ENCODE measurements at regions not wholly inside any gene's neighbourhood (a gene's known extent, or its start where the extent isn't known, plus 50 kb on each side); places are given as distances from the start of the nearest gene placed in this dataset.

DNA sequence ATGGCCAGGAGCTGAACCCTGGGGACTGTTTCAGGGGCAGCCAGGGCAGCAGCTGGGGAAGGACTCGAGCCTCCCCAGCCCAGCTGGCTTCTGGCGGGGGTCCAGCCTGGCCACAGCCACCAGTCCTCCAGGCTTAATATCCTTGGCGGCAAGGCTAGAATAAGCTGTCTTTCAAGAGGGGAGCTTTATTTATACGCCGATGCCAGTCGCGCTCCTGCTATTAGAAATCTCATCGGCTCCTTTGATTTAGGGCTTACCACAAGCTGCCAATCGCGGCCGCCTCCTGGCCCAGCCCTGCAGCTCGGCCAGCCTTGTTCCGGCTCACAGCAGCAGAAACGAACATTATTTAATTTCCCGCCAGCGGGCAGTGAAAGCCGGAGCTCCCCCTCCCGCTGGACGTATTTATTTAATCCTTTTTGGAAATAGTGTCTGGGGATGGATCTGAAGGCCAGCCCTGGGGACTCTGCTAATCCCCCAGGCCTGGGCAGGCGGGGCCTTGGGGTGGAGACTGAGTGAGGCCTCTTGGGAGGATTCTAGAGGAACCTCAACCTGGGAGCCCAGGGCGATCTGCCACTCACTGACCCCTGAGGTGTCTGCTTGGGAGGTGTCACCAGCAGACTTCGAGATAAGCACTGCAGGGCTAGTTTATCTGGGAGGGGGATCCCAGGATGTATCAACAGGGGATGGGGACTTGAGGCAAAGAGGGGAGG lies 363.1 kb downstream of the MN1 start:
- no peak for DNase-seq

GRCh38 chr22:27439131-27439530 lies 362.4 kb downstream of the MN1 start:
- DNase-seq, result no peak

- DNase-seq, result no peak
Measured at GRCh38 chr22:27440304-27440865, 361.2 kb downstream of the MN1 start.

- DNase-seq, result no peak
Measured at GRCh38 chr22:27441706-27442475, 359.7 kb downstream of the MN1 start.

DNA sequence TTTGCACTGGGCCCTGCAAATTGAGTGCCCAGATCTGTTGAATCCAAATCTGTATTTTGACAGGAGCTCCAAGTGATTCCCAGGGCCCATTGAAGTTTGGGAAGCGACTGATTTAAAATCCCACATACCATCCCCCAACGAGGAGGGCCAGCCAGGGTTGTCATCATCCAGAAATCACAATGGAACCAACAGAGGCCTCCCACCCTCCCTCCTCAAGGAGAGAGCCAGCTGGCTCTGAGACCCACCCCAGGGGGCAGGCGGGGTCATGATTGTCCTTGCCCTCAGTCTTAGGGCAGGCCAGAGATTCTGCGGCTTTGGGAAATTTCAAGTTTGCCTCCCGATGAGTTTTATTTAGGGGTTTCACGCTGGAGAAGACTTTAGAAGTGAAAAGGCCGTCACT lies 358.2 kb downstream of the MN1 start:
- DNase-seq, result no peak

DNA sequence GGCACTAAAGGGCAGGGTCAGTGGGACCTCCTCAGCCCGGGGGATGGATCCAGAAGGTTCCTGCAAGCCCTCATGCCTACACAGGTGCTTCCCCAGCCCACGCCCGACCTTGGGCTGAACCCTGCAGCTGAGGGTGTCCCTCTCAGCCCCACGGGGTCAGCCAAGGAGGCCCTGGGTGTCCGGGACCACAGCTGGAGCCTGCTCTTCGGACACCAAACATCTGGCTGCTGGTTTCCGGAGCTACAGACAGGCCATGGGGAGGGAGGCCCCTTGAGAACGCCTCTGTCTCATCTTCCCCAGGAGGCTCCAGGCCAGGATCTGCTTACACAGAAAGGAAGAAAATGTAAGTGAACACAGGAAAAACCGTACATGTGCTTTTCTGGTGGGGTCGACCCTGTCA lies 355.7 kb downstream of the MN1 start:
- no peak for DNase-seq

- no peak for DNase-seq
Measured at GRCh38 chr22:27447289-27447688, 354.3 kb downstream of the MN1 start.

DNA sequence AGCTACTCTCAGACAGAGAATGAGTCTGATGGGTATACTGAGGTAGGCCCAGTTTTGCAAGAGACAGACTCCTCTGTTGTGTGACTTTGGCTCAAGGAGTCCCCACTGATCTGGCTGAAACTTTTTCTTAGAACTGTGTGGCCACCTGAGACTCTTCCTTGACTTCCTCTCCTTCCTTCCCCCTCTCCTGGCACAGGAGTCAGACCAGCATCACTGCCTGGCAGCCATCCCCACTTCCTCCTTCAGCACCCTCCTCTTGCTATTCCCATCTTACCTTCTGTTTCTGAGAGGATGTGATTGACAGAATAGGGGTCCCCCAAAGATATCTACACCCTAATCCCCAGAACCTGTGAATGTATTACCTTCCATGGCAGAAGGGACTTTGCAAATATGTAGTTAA lies 351.1 kb downstream of the MN1 start:
- no peak for DNase-seq

GRCh38 chr22:27452245-27452644 lies 349.3 kb downstream of the MN1 start:
- no peak for DNase-seq

DNA sequence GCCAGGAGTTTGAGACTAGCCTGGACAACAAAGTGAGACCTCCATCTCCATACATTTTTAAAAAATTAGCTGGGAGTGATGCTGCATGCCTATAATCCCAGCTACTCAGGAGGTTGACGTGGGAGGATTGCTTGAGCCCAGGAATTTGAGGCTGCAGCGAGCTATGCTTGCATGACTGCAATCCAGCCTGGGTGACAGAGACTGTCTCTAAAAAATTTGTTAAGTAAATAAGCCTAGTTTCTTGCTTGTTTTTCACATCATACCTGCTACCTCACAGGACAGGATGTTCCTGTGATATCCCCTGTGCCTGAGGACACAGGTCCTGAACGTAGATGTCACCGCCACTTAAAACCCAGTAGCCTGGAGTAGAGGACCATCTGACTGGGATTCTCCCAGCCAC lies 348.6 kb downstream of the MN1 start:
- no peak for DNase-seq

GRCh38 chr22:27453725-27454124 lies 347.8 kb downstream of the MN1 start:
- no peak for DNase-seq

GRCh38 chr22:27454807-27455450 lies 346.6 kb downstream of the MN1 start:
- DNase-seq, result no peak

- no peak for DNase-seq
Measured at GRCh38 chr22:27455526-27455925, 346.0 kb downstream of the MN1 start.

GRCh38 chr22:27456696-27457503 lies 344.7 kb downstream of the MN1 start:
- DNase-seq, result no peak

DNA sequence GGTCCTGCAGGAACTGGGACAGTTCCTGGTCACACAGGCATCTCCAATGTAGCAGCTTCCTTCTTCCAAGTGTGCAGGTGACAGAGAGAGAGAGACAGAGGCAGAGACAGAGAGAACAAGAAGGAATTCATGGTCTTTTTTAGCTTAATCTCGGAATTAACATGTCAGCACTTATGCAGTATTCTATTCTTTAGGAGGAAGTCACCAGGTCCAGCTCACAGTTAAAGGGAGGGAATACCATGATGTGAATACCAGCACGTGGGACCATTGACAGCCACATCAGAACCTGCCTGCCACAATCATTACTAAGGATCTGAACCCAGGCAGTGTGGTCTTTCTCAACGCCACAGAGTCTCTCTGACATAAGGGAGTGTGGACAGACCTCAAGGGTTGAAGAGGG lies 341.6 kb downstream of the MN1 start:
- no peak for DNase-seq

DNA sequence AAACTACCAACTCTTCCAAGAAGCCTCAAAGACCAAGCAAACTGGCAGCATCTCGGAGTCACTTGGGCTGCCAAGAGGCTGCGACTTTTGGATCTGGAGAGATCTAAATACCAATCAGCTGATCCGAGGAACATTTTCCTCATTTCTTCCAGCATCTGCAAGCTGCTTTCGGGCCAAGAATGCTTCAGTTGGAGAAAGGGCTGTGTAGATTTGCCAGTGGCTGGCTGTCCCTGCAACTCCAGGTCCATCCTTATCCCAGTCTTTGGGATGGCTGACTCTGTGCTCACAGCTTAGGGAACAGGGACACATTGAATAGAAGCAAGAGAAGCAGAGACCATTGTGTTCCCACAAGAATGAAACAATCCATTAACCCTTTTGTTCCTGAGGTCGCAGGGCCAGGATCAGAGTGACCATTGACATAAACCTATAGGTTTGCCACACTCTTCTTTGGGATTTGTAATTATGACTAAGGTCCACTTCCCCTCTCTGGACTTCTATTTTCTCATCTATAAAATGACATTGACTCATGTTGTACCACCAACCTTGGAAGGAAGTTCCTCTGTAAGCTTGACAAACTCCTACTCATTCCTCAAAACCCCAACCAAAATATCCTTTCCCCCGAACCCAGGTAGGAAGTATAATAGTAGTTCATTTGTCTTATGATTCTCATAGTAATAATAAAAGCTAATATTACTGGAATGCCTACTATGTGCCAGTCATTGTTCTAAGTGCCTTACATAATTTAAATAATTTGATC lies 340.8 kb downstream of the MN1 start:
- no peak for DNase-seq

DNA sequence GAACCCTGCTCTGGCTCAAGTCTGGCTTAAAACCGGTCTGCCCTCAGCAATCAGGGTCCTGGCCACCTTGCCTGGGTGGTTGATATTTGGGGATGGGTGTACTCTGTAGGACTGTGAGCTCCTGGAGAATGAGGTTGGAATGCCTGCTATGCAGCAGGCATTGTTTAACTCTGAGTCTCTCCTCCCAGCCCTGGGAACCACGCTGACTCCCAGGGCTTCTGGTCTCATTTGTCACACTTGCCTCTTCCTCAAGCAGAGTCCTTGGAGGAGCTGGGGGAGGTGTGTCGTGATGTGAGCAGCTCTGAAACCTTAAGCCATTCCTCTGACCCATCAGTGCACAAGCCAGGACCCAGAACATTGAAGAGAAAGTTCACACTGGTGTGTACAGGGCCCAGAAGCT lies 340.1 kb downstream of the MN1 start:
- no peak for DNase-seq

- no peak for DNase-seq
Measured at GRCh38 chr22:27462190-27462589, 339.4 kb downstream of the MN1 start.

DNA sequence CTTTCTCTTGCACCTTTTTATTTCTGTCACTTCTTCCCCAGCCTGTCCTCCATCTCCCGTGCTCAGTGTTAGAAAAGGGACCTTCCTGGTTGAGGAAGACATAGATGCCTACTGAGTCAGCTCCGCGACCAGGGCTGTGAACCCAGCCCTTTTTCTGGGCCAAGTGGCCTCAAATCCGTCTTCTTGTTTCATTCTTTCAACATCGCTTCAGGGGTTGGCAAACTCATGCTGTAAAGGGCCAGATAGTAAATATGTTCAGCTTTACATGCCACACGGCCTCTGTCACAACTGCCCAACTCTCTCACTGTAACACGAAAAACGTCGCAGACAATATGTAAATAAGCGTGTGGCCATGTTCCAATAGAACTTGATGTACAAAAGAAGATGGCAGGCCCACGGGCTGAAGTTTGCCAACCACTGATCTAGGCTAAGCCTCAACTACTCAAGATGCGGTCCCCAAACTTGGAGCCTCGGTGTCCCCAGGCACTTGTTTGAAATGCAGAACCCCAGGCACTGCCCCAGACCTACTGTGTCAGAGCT lies 338.4 kb downstream of the MN1 start:
- no peak for DNase-seq

DNA sequence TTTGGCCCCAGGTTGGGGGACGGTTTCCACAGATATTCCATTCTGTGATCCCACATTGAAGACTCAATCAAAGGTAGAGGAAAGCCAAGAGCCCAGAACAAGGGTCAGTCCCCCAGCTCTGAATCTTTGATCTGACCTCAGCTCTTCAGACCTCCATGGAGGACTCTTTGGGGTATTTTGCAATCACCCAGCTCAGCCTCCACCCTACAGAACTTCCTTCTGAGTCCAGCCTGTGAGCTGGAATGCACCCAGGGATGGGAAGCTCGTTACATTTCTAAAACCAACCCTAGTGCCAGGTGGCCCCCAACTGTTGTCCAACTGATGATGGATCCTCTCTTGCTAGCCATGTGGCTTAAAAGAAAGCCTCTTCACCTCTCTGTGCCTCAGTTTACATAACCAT lies 335.3 kb downstream of the MN1 start:
- no peak for DNase-seq

DNA sequence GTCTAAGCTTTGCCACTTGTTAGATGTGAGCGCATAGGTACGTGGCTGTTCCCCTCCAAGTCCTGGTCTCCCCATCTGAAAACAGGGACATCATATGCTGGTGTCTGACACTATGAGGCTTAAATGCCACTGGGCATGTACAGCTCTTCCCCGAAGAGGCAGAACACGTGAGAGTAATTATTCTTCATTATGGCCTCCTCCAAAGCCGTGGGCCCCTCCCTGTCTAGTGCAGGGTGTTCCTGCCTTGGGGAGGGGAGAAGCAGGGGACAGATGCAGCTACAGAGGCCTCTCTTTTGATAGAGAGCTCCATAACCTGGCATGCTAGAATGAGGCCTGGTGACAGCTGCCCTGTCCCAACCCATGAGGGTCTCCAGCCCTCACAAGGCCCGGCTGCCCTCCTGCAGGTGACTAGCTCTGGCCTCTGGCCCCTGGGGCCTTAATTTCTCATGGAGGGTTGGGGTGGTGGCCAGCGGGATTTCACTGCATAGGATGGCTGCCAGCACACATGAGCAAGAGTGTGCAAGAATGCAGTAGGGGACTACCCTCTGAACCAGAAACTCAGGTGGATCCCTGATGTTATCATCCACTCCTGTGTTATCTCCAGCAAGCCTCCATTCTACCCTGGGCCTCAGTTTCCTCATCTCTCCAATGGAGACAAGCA lies 334.6 kb downstream of the MN1 start:
- no peak for DNase-seq

Measured in activated CD4-positive, alpha-beta T cell treated with anti-CD3 and anti-CD28 coated beads for 4 hours (primary cell).